Superior temporal gyrus (tissue), 1 donor: ENCODE measurements at regions not wholly inside any gene's neighbourhood (a gene's known extent, or its start where the extent isn't known, plus 50 kb on each side); places are given as distances from the start of the nearest gene placed in this dataset.

Source experiments
- DNase-seq: peaks from one replicate; pipeline ENCODE4 v3.0.0-alpha.2; 2016; ENCODE audit errors: extremely low spot score

GRCh38 chr13:90995001-90995400 is 352.5 kb upstream of the MIR17HG start:
- no peak for DNase-seq

GRCh38 chr13:90995614-90996013 is 351.9 kb upstream of the MIR17HG start:
- no peak for DNase-seq

DNA sequence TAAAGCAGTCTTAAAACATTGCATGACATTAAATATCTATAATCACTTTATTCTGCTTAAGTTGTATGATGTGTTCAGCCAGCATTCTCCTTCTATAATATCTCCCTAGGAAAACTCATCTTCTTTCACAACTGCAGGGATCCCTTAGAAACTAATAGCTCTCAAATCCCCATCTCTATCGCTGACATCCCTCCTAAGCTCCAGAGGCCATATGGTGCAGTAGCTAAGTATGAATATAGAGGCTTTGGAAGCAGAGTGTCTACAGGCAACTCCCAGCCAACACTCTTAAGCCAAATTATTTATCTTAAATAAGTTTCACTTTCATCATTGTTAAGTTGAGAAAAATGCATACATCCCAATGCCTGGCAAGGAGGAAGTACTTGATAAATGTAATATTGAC is 349.5 kb upstream of the MIR17HG start:
- no peak for DNase-seq

DNA sequence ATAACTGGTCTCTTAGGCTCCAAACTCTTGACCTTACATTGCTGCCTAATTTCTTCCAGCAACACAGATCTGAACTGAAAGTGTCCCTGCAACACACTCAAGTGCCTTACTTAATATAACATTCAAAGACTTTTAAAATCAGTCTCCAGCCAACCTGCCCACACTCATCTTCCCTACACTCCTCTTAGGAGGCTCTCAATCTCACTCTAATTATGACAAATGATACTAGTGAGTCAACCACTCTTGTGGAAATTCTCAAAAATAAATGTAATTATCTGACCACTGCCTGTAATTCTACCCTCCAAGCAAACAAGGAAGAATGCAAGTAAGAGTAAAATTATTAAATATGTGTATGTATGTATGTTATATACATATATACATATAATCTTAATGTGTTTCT is 348.1 kb upstream of the MIR17HG start:
- DNase-seq, result no peak

DNA sequence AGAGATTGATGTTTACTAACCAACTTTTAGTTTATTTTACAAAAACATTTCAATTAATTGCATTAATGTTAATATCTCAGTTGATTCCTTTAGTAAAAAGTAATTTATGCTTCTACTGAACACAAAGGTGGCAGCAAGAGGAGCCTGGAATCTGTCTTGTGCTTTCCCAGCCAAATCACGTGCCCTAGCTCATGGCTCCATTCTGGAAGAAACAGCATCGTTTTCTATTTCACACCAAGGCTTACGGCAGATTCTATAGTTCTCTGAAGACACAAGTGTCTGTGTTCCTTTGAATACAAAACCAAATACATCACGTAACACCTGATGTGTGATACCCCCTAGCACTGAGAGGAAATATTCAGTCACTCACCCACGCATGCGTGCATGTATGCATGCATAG is 346.1 kb upstream of the MIR17HG start:
- DNase-seq, result no peak

GRCh38 chr13:91014696-91015095 is 332.8 kb upstream of the MIR17HG start:
- no peak for DNase-seq

- DNase-seq, result peak; percentile 68
These were observed 330.3 kb upstream of the MIR17HG start for GRCh38 chr13:91017031-91017668.

DNA sequence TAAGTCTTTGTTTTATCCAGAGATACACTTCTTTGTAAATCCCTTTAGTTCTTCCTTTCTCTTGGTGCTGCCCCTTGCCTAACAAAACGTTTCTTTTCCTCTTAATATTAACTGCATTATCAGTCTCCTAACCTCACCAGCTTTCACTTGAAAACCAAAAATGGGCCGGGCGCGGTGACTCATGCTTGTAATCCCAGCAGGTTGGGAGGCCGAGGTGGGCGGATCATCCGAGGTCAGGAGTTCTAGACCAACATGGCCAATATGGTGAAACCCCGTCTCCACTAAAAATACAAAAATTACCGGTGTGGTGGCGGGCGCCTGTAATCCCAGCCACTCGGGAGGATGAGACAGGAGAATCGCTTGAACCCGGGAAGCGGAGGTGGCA is 329.8 kb upstream of the MIR17HG start:
- no peak for DNase-seq

DNA sequence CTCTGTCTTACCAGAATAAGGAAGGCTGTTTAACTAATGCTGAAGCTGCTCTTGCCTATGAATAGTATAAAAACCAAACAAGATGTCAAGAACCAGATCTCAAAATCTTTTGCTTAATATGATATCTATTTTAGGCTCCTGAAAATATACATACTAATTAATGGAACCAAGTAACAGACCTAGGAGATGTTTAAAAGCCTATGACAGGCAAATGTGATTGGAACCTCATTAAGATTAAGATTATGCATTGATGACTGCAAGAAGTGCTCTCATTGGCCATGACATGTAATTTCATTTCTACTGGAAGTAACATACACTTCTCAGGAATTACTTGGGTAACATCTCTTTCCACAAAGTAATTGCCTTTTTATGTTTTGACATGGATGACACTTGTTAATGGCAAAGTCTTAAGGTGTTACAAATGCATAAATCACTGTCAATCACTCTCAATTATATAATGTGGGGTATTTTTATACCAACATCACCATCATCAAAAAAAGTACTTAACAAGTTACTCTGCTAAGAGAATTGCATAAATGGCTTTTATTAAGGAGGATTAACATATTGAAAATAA is 326.9 kb upstream of the MIR17HG start:
- no peak for DNase-seq

- no peak for DNase-seq
These were observed 323.2 kb upstream of the MIR17HG start for GRCh38 chr13:91024157-91024792.

- no peak for DNase-seq
These were observed 322.0 kb upstream of the MIR17HG start for GRCh38 chr13:91025442-91025841.

- no peak for DNase-seq
These were observed 316.0 kb upstream of the MIR17HG start for GRCh38 chr13:91031508-91031907.

DNA sequence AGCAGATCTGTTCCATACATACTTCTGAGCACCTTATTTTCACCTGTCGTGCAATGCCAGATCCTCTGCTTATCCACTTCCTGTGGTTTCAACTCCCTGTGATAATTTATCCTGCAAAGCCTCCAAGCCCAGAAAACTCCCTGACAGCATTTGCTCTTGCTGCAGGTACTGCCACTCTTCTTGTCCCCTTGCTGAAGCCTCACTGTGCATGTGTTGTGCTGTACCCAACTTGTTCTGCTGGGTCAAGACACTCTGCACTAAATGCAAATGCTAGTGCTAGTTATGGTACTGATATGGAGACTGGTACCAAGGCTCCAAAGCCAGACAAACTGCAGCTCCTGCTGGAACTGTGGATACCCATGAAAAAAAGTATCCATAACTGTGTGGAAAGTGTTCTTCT is 315.4 kb upstream of the MIR17HG start:
- DNase-seq, result no peak

- DNase-seq, result no peak
These were observed 310.6 kb upstream of the MIR17HG start for GRCh38 chr13:91036886-91037285.

GRCh38 chr13:91042870-91043269 is 304.6 kb upstream of the MIR17HG start:
- DNase-seq, result no peak

- DNase-seq, result peak; percentile 61
These were observed 302.0 kb upstream of the MIR17HG start for GRCh38 chr13:91045351-91046034.

DNA sequence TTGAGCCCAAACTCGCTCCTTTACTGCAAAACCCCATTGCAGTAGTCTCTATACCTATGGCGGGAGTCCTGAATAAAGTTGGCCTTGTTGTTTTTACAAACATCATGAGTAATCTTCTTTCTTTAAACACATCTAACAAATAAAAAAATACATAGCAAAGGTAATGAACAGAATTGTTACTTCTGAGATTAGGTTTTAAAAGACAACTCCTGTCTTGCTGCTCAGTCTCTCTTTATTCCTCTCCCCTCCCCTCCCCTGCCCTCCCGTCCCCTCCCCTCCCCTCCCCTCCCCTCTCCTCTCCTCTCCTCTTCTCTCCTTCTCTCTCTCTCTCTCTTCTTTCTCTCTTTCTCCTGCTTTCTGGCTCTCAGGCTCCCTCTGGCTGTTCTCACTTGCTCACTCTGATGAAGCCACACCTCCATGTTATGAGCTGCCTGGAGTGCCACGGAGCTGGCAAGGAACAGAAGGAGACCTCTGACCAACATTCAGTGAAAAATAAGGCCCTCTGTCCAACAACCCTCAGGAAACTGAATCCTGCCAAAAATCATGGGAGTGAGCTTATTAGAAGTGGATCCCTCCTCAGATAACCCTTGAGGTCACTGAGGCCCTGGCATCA is 300.7 kb upstream of the MIR17HG start:
- DNase-seq, result no peak

GRCh38 chr13:91050970-91051369 is 296.5 kb upstream of the MIR17HG start:
- DNase-seq, result no peak

DNA sequence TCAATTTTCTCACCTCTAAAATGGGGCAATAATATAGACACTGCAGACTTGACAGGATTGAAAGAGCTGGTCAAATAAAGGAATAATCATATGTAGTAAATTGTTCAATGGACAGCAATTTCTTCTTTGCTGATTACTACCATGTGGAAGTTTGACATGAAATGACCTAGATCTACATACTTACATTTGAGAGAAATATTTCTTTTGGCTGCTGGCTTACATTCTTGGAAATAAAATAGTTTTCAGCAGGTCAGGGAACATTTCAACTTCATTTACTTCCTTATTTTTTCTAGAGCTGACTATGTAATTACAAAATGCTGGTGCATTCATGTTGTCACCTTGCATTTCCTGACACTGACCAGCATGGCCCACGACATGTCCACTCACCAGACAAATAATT is 294.6 kb upstream of the MIR17HG start:
- no peak for DNase-seq

DNA sequence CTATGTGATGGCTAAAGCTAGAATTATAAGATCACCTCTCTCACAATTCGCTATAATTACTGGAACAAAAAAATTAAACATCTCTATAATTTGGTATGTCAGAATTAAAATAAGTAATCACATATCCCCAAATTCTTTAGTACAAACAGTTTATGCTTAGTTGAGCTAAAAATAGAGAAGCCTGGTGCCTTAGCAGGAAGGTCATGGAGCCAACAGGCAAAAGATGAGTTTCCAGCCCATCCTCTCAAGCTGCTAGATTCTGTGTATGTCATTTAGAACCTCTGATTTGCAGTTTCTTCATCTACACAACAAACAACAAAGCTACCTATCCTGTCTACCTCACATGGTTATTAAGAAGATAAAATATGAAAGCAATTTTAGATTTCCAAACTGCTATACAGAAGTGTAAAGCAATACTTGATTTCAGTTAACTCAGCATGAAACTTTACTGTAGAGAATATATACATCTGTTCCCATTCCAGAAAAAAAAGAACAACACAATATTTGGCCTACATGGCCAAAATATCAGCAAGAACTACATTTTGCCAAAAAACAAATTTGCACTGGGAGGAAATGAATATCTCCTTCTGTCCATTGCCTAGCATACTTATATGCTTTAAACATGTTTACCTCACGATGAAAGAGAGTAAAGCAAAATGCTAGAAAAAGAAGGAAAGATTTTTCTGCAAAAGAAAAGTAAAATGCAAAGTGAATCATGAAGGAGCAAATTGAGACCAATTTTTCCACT is 294.0 kb upstream of the MIR17HG start:
- no peak for DNase-seq

DNA sequence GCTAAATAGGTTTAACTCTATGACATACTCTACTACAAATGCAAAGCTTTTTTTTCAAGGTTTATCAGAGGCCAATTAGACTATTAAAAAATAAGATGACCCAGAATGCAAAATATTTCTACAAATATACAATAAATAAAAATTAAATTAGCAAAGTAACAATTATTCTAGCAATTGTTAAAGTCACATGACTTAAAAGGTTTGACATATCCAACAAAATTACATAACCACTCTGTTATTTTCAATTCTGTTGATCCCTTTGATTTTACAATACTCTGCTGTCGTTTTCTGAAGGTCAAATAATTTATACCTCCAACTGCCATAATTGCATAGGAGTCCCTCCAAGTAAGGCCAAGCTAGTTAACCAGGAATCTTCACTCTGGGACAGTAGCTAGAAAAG is 292.6 kb upstream of the MIR17HG start:
- DNase-seq, result no peak

DNA sequence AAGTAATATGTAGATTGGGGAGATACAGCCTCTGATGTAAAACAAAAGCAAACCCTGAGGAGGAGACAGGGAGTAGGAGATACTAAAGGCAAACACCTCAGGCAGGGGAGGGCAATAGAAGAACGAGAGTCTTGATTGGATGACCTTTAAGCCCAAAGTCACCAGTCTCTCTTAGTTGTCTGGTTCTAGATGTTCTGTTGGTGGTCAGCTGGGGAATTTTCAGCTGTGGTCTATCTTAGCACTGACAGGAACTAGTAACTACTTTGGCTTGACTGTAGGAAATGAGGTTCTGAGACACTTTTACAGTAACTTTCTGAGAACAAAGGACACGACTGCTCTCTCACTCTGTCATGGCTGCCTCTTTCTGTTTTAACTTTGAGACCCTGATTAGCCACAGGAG is 290.7 kb upstream of the MIR17HG start:
- DNase-seq, result no peak
